Peyer's patch (tissue), 4 donors: ENCODE measurements at regions not wholly inside any gene's neighbourhood (a gene's known extent, or its start where the extent isn't known, plus 50 kb on each side); places are given as distances from the start of the nearest gene placed in this dataset.

ENCODE experiments used
- POLR2A ChIP-seq, 2 donors: fragments of 450-650 bp; IDR thresholded peaks; one replicate each; pipeline ENCODE4 v1.5.1; 2017; ENCODE audit warnings: antibody characterized with exemption in 2 of 2, mild to moderate bottlenecking in 2 of 2, moderate library complexity in 2 of 2
- TF ChIP-seq, protein P1 (sequence below), 6 experiments: fragments of 450-650 bp in 4 of 6; fragments of 200-600 bp in 2 of 6; sonication (generic) in 1 of 6; IDR thresholded peaks; one replicate each; pipeline ENCODE4 v1.5.1; 2017 to 2019; ENCODE audit warnings: antibody characterized with exemption in 6 of 6, mild to moderate bottlenecking in 3 of 6, moderate library complexity in 1 of 6

DNA sequence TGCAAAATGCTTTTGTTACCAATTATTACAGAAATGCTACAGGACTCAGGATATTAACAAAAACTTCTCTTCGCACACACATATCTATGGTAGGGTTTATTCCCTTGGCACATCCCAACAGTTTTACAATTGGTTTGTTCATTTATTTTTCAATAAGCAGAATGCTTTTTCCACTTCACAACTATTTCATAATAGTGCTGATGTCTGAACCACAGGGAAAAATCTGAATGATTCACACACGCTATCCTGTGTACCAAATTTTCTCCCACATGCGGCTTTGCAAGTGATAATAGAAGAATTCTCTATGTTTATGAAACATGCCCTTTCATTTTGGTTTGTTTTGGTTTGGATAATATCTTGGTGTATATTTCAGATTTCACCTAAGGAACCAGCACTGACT is 725.7 kb upstream of the TENM3 start:
- TF ChIP-seq POLR2A (IDR thresholded peaks at IDR 0.05): no peak
- TF ChIP-seq, protein P1, sequence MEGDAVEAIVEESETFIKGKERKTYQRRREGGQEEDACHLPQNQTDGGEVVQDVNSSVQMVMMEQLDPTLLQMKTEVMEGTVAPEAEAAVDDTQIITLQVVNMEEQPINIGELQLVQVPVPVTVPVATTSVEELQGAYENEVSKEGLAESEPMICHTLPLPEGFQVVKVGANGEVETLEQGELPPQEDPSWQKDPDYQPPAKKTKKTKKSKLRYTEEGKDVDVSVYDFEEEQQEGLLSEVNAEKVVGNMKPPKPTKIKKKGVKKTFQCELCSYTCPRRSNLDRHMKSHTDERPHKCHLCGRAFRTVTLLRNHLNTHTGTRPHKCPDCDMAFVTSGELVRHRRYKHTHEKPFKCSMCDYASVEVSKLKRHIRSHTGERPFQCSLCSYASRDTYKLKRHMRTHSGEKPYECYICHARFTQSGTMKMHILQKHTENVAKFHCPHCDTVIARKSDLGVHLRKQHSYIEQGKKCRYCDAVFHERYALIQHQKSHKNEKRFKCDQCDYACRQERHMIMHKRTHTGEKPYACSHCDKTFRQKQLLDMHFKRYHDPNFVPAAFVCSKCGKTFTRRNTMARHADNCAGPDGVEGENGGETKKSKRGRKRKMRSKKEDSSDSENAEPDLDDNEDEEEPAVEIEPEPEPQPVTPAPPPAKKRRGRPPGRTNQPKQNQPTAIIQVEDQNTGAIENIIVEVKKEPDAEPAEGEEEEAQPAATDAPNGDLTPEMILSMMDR (IDR thresholded peaks at IDR 0.05): no peak
